Uterus (tissue), 3 donors: ENCODE measurements at regions not wholly inside any gene's neighbourhood (a gene's known extent, or its start where the extent isn't known, plus 50 kb on each side); places are given as distances from the start of the nearest gene placed in this dataset.

Experiments used
- DNase-seq, 2 donors: peaks; one replicate each; pipeline ENCODE4 v3.0.0-alpha.2; 2019 to 2020
- H3K27ac ChIP-seq, 2 donors: fragments of 200-600 bp; sonication (generic); 1 replicate in 1 of 2; 2 replicates in 1 of 2; pipeline ENCODE4 v1.5.1; 2016 to 2018
- H3K27me3 ChIP-seq, 2 donors: fragments of 200-600 bp; sonication (generic); one replicate each; pipeline ENCODE4 v1.5.1; 2018 to 2019; ENCODE audit warnings: control low read depth in 1 of 2
- H3K36me3 ChIP-seq, 2 donors: fragments of 200-600 bp; sonication (generic); one replicate each; pipeline ENCODE4 v1.5.1; 2019; ENCODE audit warnings: control low read depth in 1 of 2
- H3K4me1 ChIP-seq, 2 donors: fragments of 200-600 bp; sonication (generic); one replicate each; pipeline ENCODE4 v1.5.1; 2018 to 2019; ENCODE audit warnings: control low read depth in 1 of 2
- H3K4me3 ChIP-seq, 2 donors: fragments of 200-600 bp; sonication (generic); 1 replicate in 1 of 2; 2 replicates in 1 of 2; pipeline ENCODE4 v1.5.1; 2018 to 2019; ENCODE audit warnings: mild to moderate bottlenecking in 1 of 2
- H3K9me3 ChIP-seq, 2 donors: fragments of 200-600 bp; sonication (generic); one replicate each; pipeline ENCODE4 v1.5.1; 2019; ENCODE audit warnings: control low read depth in 1 of 2
- CTCF ChIP-seq, 4 experiments: fragments of 200-600 bp in 2 of 4; fragments of 450-650 bp in 2 of 4; sonication (generic) in 2 of 4; IDR thresholded peaks; one replicate each; pipeline ENCODE4 v1.5.1; 2016 to 2019; ENCODE audit warnings: antibody characterized with exemption in 4 of 4, mild to moderate bottlenecking in 2 of 4, moderate library complexity in 1 of 4
- POLR2A ChIP-seq, 2 donors: fragments of 450-650 bp; IDR thresholded peaks; one replicate each; pipeline ENCODE4 v1.6.1; 2016; ENCODE audit warnings: antibody characterized with exemption in 2 of 2, mild to moderate bottlenecking in 1 of 2, moderate library complexity in 1 of 2
- intact Hi-C: fragments of 100-400 bp; cut with DNase I; formaldehyde crosslinking; loops from one replicate; pipeline ENCODE4 v1.15.1; 2023; ENCODE audit warnings: low total_unique reads
- donor health status: DM: yes; HTN: yes; CAD: no.

- TF ChIP-seq CTCF (IDR thresholded peaks at IDR 0.05) (no peak), POLR2A (IDR thresholded peaks at IDR 0.05) (no peak)
- no peaks in the 10 kb centered on the region for H3K27me3 ChIP-seq
- DNase-seq, result no peak
- no peak overlapping the region for H3K4me3 ChIP-seq
- no peaks in the 10 kb centered on the region for H3K36me3 ChIP-seq
- no peaks in the 10 kb centered on the region for H3K9me3 ChIP-seq
- H3K27ac ChIP-seq, result no peak overlapping the region
- intact Hi-C loops, result no loop called here
- no peaks in the 10 kb centered on the region for H3K4me1 ChIP-seq
Observed at GRCh38 chr1:81432654-81433109, 368.1 kb upstream of the ADGRL2 start.

- TF ChIP-seq POLR2A (IDR thresholded peaks at IDR 0.05) (no peak), CTCF (IDR thresholded peaks at IDR 0.05) (no peak)
- DNase-seq, result no peak
- intact Hi-C loops, result no loop called here
- H3K4me1 ChIP-seq, result no peaks in the 10 kb centered on the region
- H3K36me3 ChIP-seq, result no peaks in the 10 kb centered on the region
- H3K27me3 ChIP-seq, result no peaks in the 10 kb centered on the region
- no peak overlapping the region for H3K27ac ChIP-seq
- no peak overlapping the region for H3K4me3 ChIP-seq
- no peaks in the 10 kb centered on the region for H3K9me3 ChIP-seq
Observed at GRCh38 chr1:81432059-81432458, 368.7 kb upstream of the ADGRL2 start.

GRCh38 chr1:81431624-81432000 is 369.1 kb upstream of the ADGRL2 start:
- Histone ChIP-seq H3K4me3 (no peak overlapping the region), H3K4me1 (no peaks in the 10 kb centered on the region), H3K36me3 (no peaks in the 10 kb centered on the region), H3K27me3 (no peaks in the 10 kb centered on the region), H3K9me3 (no peaks in the 10 kb centered on the region), H3K27ac (no peak overlapping the region)
- DNase-seq, result no peak
- TF ChIP-seq CTCF (IDR thresholded peaks at IDR 0.05) (no peak), POLR2A (IDR thresholded peaks at IDR 0.05) (no peak)
- intact Hi-C loops, result no loop called here

GRCh38 chr1:81430955-81431623 is 369.6 kb upstream of the ADGRL2 start:
- no peaks in the 10 kb centered on the region for H3K4me1 ChIP-seq
- TF ChIP-seq CTCF (IDR thresholded peaks at IDR 0.05), result no peak
- no peak for TF ChIP-seq POLR2A (IDR thresholded peaks at IDR 0.05)
- intact Hi-C loops, result no loop called here
- no peaks in the 10 kb centered on the region for H3K27me3 ChIP-seq
- no peak overlapping the region for H3K4me3 ChIP-seq
- H3K9me3 ChIP-seq, result no peaks in the 10 kb centered on the region
- DNase-seq, result no peak
- no peak overlapping the region for H3K27ac ChIP-seq
- no peaks in the 10 kb centered on the region for H3K36me3 ChIP-seq

- no peak for TF ChIP-seq POLR2A (IDR thresholded peaks at IDR 0.05)
- no peak for TF ChIP-seq CTCF (IDR thresholded peaks at IDR 0.05)
- Histone ChIP-seq H3K27ac (no peak overlapping the region), H3K4me3 (no peak overlapping the region), H3K27me3 (no peaks in the 10 kb centered on the region), H3K4me1 (no peaks in the 10 kb centered on the region), H3K36me3 (no peaks in the 10 kb centered on the region), H3K9me3 (no peaks in the 10 kb centered on the region)
- intact Hi-C loops, result no loop called here
- DNase-seq, result no peak
Observed at GRCh38 chr1:81430236-81430938, 370.3 kb upstream of the ADGRL2 start.
